H9 (cell line): ENCODE measurements at regions not wholly inside any gene's neighbourhood (a gene's known extent, or its start where the extent isn't known, plus 50 kb on each side); places are given as distances from the start of the nearest gene placed in this dataset.

Source experiments
- DNase-seq: peaks from one replicate; pipeline ENCODE4 v3.0.0-alpha.2; 2017
- H2AFZ ChIP-seq: one replicate; pipeline ENCODE4 v1.6.1; 2013; ENCODE audit warnings: mild to moderate bottlenecking, low read length, control low read depth, moderate library complexity
- H2AK5ac ChIP-seq: 2 replicates; pipeline ENCODE4 v1.6.1; 2013; ENCODE audit warnings: low read length, control low read depth, mixed read lengths; ENCODE audit not compliant: insufficient read length
- H2BK120ac ChIP-seq: one replicate; pipeline ENCODE4 v1.6.1; 2013; ENCODE audit warnings: low read depth, mild to moderate bottlenecking, low read length, control low read depth, inconsistent platforms; ENCODE audit not compliant: poor library complexity, severe bottlenecking
- H2BK12ac ChIP-seq: 2 replicates; pipeline ENCODE4 v1.6.1; 2013; ENCODE audit warnings: low read length, control low read depth, mixed read lengths, low read depth; ENCODE audit not compliant: insufficient read length
- H2BK15ac ChIP-seq: 2 replicates; pipeline ENCODE4 v1.6.1; 2013; ENCODE audit warnings: low read depth, low read length, control low read depth
- H2BK20ac ChIP-seq: one replicate; pipeline ENCODE4 v1.6.1; 2013; ENCODE audit warnings: low read depth, mild to moderate bottlenecking, low read length, control low read depth, inconsistent platforms; ENCODE audit not compliant: poor library complexity, severe bottlenecking
- H2BK5ac ChIP-seq: 2 replicates; pipeline ENCODE4 v1.6.1; 2013; ENCODE audit warnings: low read length, control low read depth, mixed read lengths; ENCODE audit not compliant: insufficient read length
- H3K14ac ChIP-seq: 2 replicates; pipeline ENCODE4 v1.6.1; 2013; ENCODE audit warnings: low read length, control low read depth; ENCODE audit not compliant: insufficient read depth
- H3K18ac ChIP-seq: 2 replicates; pipeline ENCODE4 v1.6.1; 2013; ENCODE audit warnings: low read depth, mild to moderate bottlenecking, mixed read lengths, low read length, control low read depth; ENCODE audit not compliant: insufficient read length
- H3K23ac ChIP-seq: 2 replicates; pipeline ENCODE4 v1.6.1; 2013; ENCODE audit warnings: low read length, control low read depth, mixed read lengths, low read depth; ENCODE audit not compliant: insufficient read length
- H3K23me2 ChIP-seq: 2 replicates; pipeline ENCODE4 v1.6.1; 2013; ENCODE audit warnings: low read depth, mild to moderate bottlenecking, mixed read lengths, low read length, control low read depth; ENCODE audit not compliant: insufficient read length, poor library complexity, severe bottlenecking
- H3K27ac ChIP-seq: 2 replicates; pipeline ENCODE4 v1.5.1; 2013; ENCODE audit warnings: low read length, control low read depth, mixed read lengths, low read depth; ENCODE audit not compliant: insufficient read length
- H3K27me3 ChIP-seq: 2 replicates; pipeline ENCODE4 v1.6.1; 2013; ENCODE audit warnings: low read length, control low read depth, inconsistent platforms; ENCODE audit not compliant: insufficient read depth
- H3K4ac ChIP-seq: 2 replicates; pipeline ENCODE4 v1.6.1; 2013; ENCODE audit warnings: low read depth, mild to moderate bottlenecking, control low read depth, inconsistent platforms, low read length, moderate library complexity
- H3K4me1 ChIP-seq: 2 replicates; pipeline ENCODE4 v1.6.1; 2013; ENCODE audit warnings: low read length, control low read depth, inconsistent platforms; ENCODE audit not compliant: insufficient read depth
- H3K4me2 ChIP-seq: 2 replicates; pipeline ENCODE4 v1.6.1; 2013; ENCODE audit warnings: low read length, control low read depth, mixed read lengths; ENCODE audit not compliant: insufficient read length, insufficient read depth
- H3K56ac ChIP-seq: 2 replicates; pipeline ENCODE4 v1.6.1; 2013; ENCODE audit warnings: low read depth, mild to moderate bottlenecking, mixed read lengths, low read length, control low read depth; ENCODE audit not compliant: insufficient read length
- H3K79me1 ChIP-seq: 2 replicates; pipeline ENCODE4 v1.6.1; 2013; ENCODE audit warnings: low read depth, mild to moderate bottlenecking, moderate library complexity, low read length, control low read depth, inconsistent platforms; ENCODE audit not compliant: insufficient read depth, poor library complexity, severe bottlenecking
- H3K79me2 ChIP-seq: 2 replicates; pipeline ENCODE4 v1.6.1; 2013; ENCODE audit warnings: low read length, control low read depth, inconsistent platforms; ENCODE audit not compliant: insufficient read depth
- H3K9ac ChIP-seq: 2 replicates; pipeline ENCODE4 v1.6.1; 2013; ENCODE audit warnings: low read length, control low read depth, mixed read lengths; ENCODE audit not compliant: insufficient read length; ENCODE audit errors: extremely low read depth
- H3K9me3 ChIP-seq: one replicate; pipeline ENCODE4 v1.6.1; 2013; ENCODE audit warnings: low read depth, low read length, inconsistent platforms; ENCODE audit not compliant: control insufficient read depth
- H3T11ph ChIP-seq: one replicate; pipeline ENCODE4 v1.6.1; 2013; ENCODE audit warnings: mild to moderate bottlenecking, low read length, control low read depth, inconsistent platforms
- H4K20me1 ChIP-seq: one replicate; pipeline ENCODE4 v1.6.1; 2013; ENCODE audit not compliant: control insufficient read depth, insufficient read length, insufficient read depth
- H4K5ac ChIP-seq: 2 replicates; pipeline ENCODE4 v1.6.1; 2013; ENCODE audit warnings: low read depth, mild to moderate bottlenecking, mixed read lengths, low read length, control low read depth; ENCODE audit not compliant: insufficient read length
- H4K8ac ChIP-seq: replicated peaks from 2 replicates; pipeline ENCODE4 v1.6.1; 2013; ENCODE audit warnings: low read length, control low read depth, mixed read lengths, low read depth; ENCODE audit not compliant: insufficient read length
- H4K91ac ChIP-seq: 2 replicates; pipeline ENCODE4 v1.6.1; 2013; ENCODE audit warnings: low read depth, mild to moderate bottlenecking, moderate library complexity, mixed read lengths, low read length, control low read depth; ENCODE audit not compliant: insufficient read length
- H3K27ac Mint-ChIP-seq, 3 experiments: 2 replicates in 2 of 3; 3 replicates in 1 of 3; pipeline ENCODE4 v1.8.0; 2020 to 2021; ENCODE audit warnings: mixed read lengths in 3 of 3, mild to moderate bottlenecking in 1 of 3, moderate library complexity in 1 of 3
- H3K27me3 Mint-ChIP-seq: 2 replicates; pipeline ENCODE4 v1.8.0; 2021; ENCODE audit warnings: low read depth, mild to moderate bottlenecking, moderate library complexity, mixed read lengths
- H3K36me3 Mint-ChIP-seq, 3 experiments: 2 replicates in 2 of 3; 3 replicates in 1 of 3; pipeline ENCODE4 v1.8.0; 2020 to 2021; ENCODE audit warnings: low read depth in 3 of 3, mixed read lengths in 3 of 3; ENCODE audit not compliant: insufficient read depth in 1 of 3
- H3K4me1 Mint-ChIP-seq, 2 experiments: 2 replicates each; pipeline ENCODE4 v1.8.0; 2020; ENCODE audit warnings: mixed read lengths in 2 of 2
- H3K4me3 Mint-ChIP-seq, 2 experiments: 2 replicates in 1 of 2; 3 replicates in 1 of 2; pipeline ENCODE4 v1.8.0; 2020 to 2021; ENCODE audit warnings: mild to moderate bottlenecking in 2 of 2, mixed read lengths in 2 of 2, moderate library complexity in 1 of 2
- H3K9me3 Mint-ChIP-seq, 2 experiments: 2 replicates in 1 of 2; 3 replicates in 1 of 2; pipeline ENCODE4 v1.8.0; 2020; ENCODE audit warnings: mild to moderate bottlenecking in 2 of 2, mixed read lengths in 2 of 2, moderate library complexity in 1 of 2
- CTCF ChIP-seq: fragments of 200-600 bp; sonication (generic); conservative IDR thresholded peaks from 3 replicates; pipeline ENCODE4 v1.8.0; 2021; ENCODE audit warnings: antibody characterized with exemption, mild to moderate bottlenecking
- WGBS: extraction: QIAGEN DNeasy Blood & Tissue Kit; methylation state at CpG from one replicate; pipeline ENCODE4 v1.1.7; 2013; ENCODE audit warnings: missing lambda C conversion rate, low lambda C conversion rate, mixed read lengths; ENCODE audit not compliant: insufficient read length; ENCODE audit errors: extremely low coverage; 5-methylcytosine and 5-hydroxymethylcytosine counted together

GRCh38 chr2:236503100-236503499, 66.5 kb upstream of the ACKR3 start:
- H2AFZ ChIP-seq = no peak overlapping the region
- peak; percentile 47 for DNase-seq
- no peak overlapping the region for H2BK15ac ChIP-seq

More at GRCh38 chr2:236503100-236503499, 66.5 kb upstream of the ACKR3 start:
- H2BK5ac ChIP-seq = no peak overlapping the region
- H3K79me1 ChIP-seq = no peaks in the 10 kb centered on the region
- H3K27me3 ChIP-seq = no peaks in the 10 kb centered on the region; the same call in 1 of the 2 replicates
- no peak overlapping the region for H3K9ac ChIP-seq
- no peaks in the 10 kb centered on the region for H3K79me2 ChIP-seq
- no CpG with 5 or more reads among the region's 6 CpGs for WGBS
- H2BK120ac ChIP-seq = no peak overlapping the region
- Mint-ChIP-seq H3K27ac (no peak overlapping the region), H3K4me1 (peaks cover 0 to 7% of the 10 kb centered on the region in 2 experiments; a peak in 2 of 4 replicates), H3K36me3 (peaks cover 0 to 2% (median 0%) of the 10 kb centered on the region in 3 experiments; a peak in 2 of 7 replicates), H3K4me3 (no peak overlapping the region), H3K9me3 (no peaks in the 10 kb centered on the region; a peak in 1 of 5 replicates), H3K27me3 (peaks cover 16% of the 10 kb centered on the region)
- no peak overlapping the region for H3K4me2 ChIP-seq
- H3K56ac ChIP-seq = no peak overlapping the region
- no peak overlapping the region for H3K4ac ChIP-seq
- no peak overlapping the region for H3K23ac ChIP-seq
- no peak overlapping the region for H4K5ac ChIP-seq
- no peaks in the 10 kb centered on the region for H3K4me1 ChIP-seq
- no peak overlapping the region for H3K18ac ChIP-seq
- H3K23me2 ChIP-seq = no peaks in the 10 kb centered on the region
- H3K9me3 ChIP-seq = no peaks in the 10 kb centered on the region
- no peak overlapping the region for H2BK12ac ChIP-seq
- H3T11ph ChIP-seq = no peak overlapping the region
- peak; percentile 60 for TF ChIP-seq CTCF
- no peak overlapping the region for H2AK5ac ChIP-seq
- H4K8ac ChIP-seq = no peak overlapping the region
- no peak overlapping the region for H4K91ac ChIP-seq
- H3K14ac ChIP-seq = no peak overlapping the region
- H2BK20ac ChIP-seq = no peak overlapping the region
- H3K27ac ChIP-seq = no peak overlapping the region
- H4K20me1 ChIP-seq = no peaks in the 10 kb centered on the region
